Breast epithelium (tissue), 3 donors: ENCODE measurements at regions not wholly inside any gene's neighbourhood (a gene's known extent, or its start where the extent isn't known, plus 50 kb on each side); places are given as distances from the start of the nearest gene placed in this dataset.

Source experiments
- CTCF ChIP-seq, 3 donors: fragments of 450-650 bp; IDR thresholded peaks; one replicate each; pipeline ENCODE4 v1.5.1; 2016 to 2017; ENCODE audit warnings: antibody characterized with exemption in 3 of 3, mild to moderate bottlenecking in 3 of 3, moderate library complexity in 3 of 3
- POLR2A ChIP-seq: fragments of 450-650 bp; IDR thresholded peaks from one replicate; pipeline ENCODE4 v1.6.1; 2016; ENCODE audit warnings: antibody characterized with exemption, mild to moderate bottlenecking, moderate library complexity
- POLR2AphosphoS5 ChIP-seq, 3 donors: sonication (generic); formaldehyde crosslinking; IDR thresholded peaks; one replicate each; pipeline ENCODE4 v1.6.1; 2017; ENCODE audit warnings: antibody characterized with exemption in 3 of 3

- TF ChIP-seq POLR2A = no peak
- TF ChIP-seq CTCF (IDR thresholded peaks at IDR 0.05) = no peak
- no peak for TF ChIP-seq POLR2AphosphoS5 (IDR thresholded peaks at IDR 0.05)
Observed at GRCh38 chr21:18636897-18637296, 233.3 kb upstream of the TMPRSS15 start.
